ENCODE measurements at regions not wholly inside any gene's neighbourhood (a gene's known extent, or its start where the extent isn't known, plus 50 kb on each side); places are given as distances from the start of the nearest gene placed in this dataset.

- H3K4me1 ChIP-seq (ENCODE audit: control insufficient read depth, insufficient read depth, low read length), result no peaks in the 10 kb centered on the region
- no peaks in the 10 kb centered on the region for H3K9me3 ChIP-seq (ENCODE audit: control insufficient read depth, insufficient read depth, low read depth, low read length)
- no peak overlapping the region for H3K9ac ChIP-seq (ENCODE audit: low read length)
- H3K27me3 ChIP-seq (ENCODE audit: control insufficient read depth, insufficient read depth, low read length), result no peaks in the 10 kb centered on the region
- H3K36me3 ChIP-seq (ENCODE audit: control insufficient read depth, insufficient read depth, low read length), result no peaks in the 10 kb centered on the region
- no peak overlapping the region for H3K4me3 ChIP-seq (ENCODE audit: low read depth, low read length)
- H3K27ac ChIP-seq (ENCODE audit: low read depth, low read length), result no peak overlapping the region
Observed at GRCh38 chr15:39486621-39487457, 94.0 kb upstream of the THBS1 start.

GRCh38 chr15:39487458-39487735 lies 93.5 kb upstream of the THBS1 start:
- no peaks in the 10 kb centered on the region for H3K36me3 ChIP-seq (ENCODE audit: control insufficient read depth, insufficient read depth, low read length)
- H3K9ac ChIP-seq (ENCODE audit: low read length), result no peak overlapping the region
- H3K27ac ChIP-seq (ENCODE audit: low read depth, low read length), result no peak overlapping the region
- H3K4me1 ChIP-seq (ENCODE audit: control insufficient read depth, insufficient read depth, low read length), result no peaks in the 10 kb centered on the region
- H3K27me3 ChIP-seq (ENCODE audit: control insufficient read depth, insufficient read depth, low read length), result no peaks in the 10 kb centered on the region
- no peaks in the 10 kb centered on the region for H3K9me3 ChIP-seq (ENCODE audit: control insufficient read depth, insufficient read depth, low read depth, low read length)
- no peak overlapping the region for H3K4me3 ChIP-seq (ENCODE audit: low read depth, low read length)

GRCh38 chr15:39488516-39488915 lies 92.4 kb upstream of the THBS1 start:
- H3K4me1 ChIP-seq (ENCODE audit: control insufficient read depth, insufficient read depth, low read length), result no peaks in the 10 kb centered on the region
- no peaks in the 10 kb centered on the region for H3K36me3 ChIP-seq (ENCODE audit: control insufficient read depth, insufficient read depth, low read length)
- H3K27ac ChIP-seq (ENCODE audit: low read depth, low read length), result no peak overlapping the region
- no peak overlapping the region for H3K4me3 ChIP-seq (ENCODE audit: low read depth, low read length)
- H3K27me3 ChIP-seq (ENCODE audit: control insufficient read depth, insufficient read depth, low read length), result no peaks in the 10 kb centered on the region
- H3K9ac ChIP-seq (ENCODE audit: low read length), result no peak overlapping the region
- H3K9me3 ChIP-seq (ENCODE audit: control insufficient read depth, insufficient read depth, low read depth, low read length), result no peaks in the 10 kb centered on the region

GRCh38 chr15:39488961-39489360 lies 91.9 kb upstream of the THBS1 start:
- H3K4me3 ChIP-seq (ENCODE audit: low read depth, low read length), result no peak overlapping the region
- no peaks in the 10 kb centered on the region for H3K4me1 ChIP-seq (ENCODE audit: control insufficient read depth, insufficient read depth, low read length)
- H3K27ac ChIP-seq (ENCODE audit: low read depth, low read length), result no peak overlapping the region
- no peak overlapping the region for H3K9ac ChIP-seq (ENCODE audit: low read length)
- no peaks in the 10 kb centered on the region for H3K9me3 ChIP-seq (ENCODE audit: control insufficient read depth, insufficient read depth, low read depth, low read length)
- no peaks in the 10 kb centered on the region for H3K27me3 ChIP-seq (ENCODE audit: control insufficient read depth, insufficient read depth, low read length)
- no peaks in the 10 kb centered on the region for H3K36me3 ChIP-seq (ENCODE audit: control insufficient read depth, insufficient read depth, low read length)

GRCh38 chr15:39491115-39491885 lies 89.6 kb upstream of the THBS1 start:
- no peak overlapping the region for H3K4me3 ChIP-seq (ENCODE audit: low read depth, low read length)
- no peak overlapping the region for H3K9ac ChIP-seq (ENCODE audit: low read length)
- no peaks in the 10 kb centered on the region for H3K36me3 ChIP-seq (ENCODE audit: control insufficient read depth, insufficient read depth, low read length)
- H3K4me1 ChIP-seq (ENCODE audit: control insufficient read depth, insufficient read depth, low read length), result no peaks in the 10 kb centered on the region
- H3K27ac ChIP-seq (ENCODE audit: low read depth, low read length), result no peak overlapping the region
- H3K27me3 ChIP-seq (ENCODE audit: control insufficient read depth, insufficient read depth, low read length), result no peaks in the 10 kb centered on the region
- H3K9me3 ChIP-seq (ENCODE audit: control insufficient read depth, insufficient read depth, low read depth, low read length), result no peaks in the 10 kb centered on the region

- Histone ChIP-seq H3K9ac (ENCODE audit: low read length) (no peak overlapping the region), H3K9me3 (ENCODE audit: control insufficient read depth, insufficient read depth, low read depth, low read length) (no peaks in the 10 kb centered on the region), H3K4me1 (ENCODE audit: control insufficient read depth, insufficient read depth, low read length) (no peaks in the 10 kb centered on the region), H3K27ac (ENCODE audit: low read depth, low read length) (no peak overlapping the region), H3K4me3 (ENCODE audit: low read depth, low read length) (no peak overlapping the region), H3K36me3 (ENCODE audit: control insufficient read depth, insufficient read depth, low read length) (no peaks in the 10 kb centered on the region), H3K27me3 (ENCODE audit: control insufficient read depth, insufficient read depth, low read length) (no peaks in the 10 kb centered on the region)
Observed at GRCh38 chr15:39491886-39492490, 88.9 kb upstream of the THBS1 start.

GRCh38 chr15:39493424-39494067 lies 87.3 kb upstream of the THBS1 start:
- H3K4me3 ChIP-seq (ENCODE audit: low read depth, low read length), result no peak overlapping the region
- H3K27me3 ChIP-seq (ENCODE audit: control insufficient read depth, insufficient read depth, low read length), result no peaks in the 10 kb centered on the region

GRCh38 chr15:39494462-39494861 lies 86.4 kb upstream of the THBS1 start:
- Histone ChIP-seq H3K36me3 (ENCODE audit: control insufficient read depth, insufficient read depth, low read length) (no peaks in the 10 kb centered on the region), H3K4me1 (ENCODE audit: control insufficient read depth, insufficient read depth, low read length) (no peaks in the 10 kb centered on the region), H3K27ac (ENCODE audit: low read depth, low read length) (no peak overlapping the region), H3K9me3 (ENCODE audit: control insufficient read depth, insufficient read depth, low read depth, low read length) (no peaks in the 10 kb centered on the region), H3K4me3 (ENCODE audit: low read depth, low read length) (no peak overlapping the region), H3K27me3 (ENCODE audit: control insufficient read depth, insufficient read depth, low read length) (no peaks in the 10 kb centered on the region), H3K9ac (ENCODE audit: low read length) (no peak overlapping the region)

More at GRCh38 chr15:39493424-39494067, 87.3 kb upstream of the THBS1 start:
- Histone ChIP-seq H3K4me1 (ENCODE audit: control insufficient read depth, insufficient read depth, low read length) (no peaks in the 10 kb centered on the region), H3K9me3 (ENCODE audit: control insufficient read depth, insufficient read depth, low read depth, low read length) (no peaks in the 10 kb centered on the region), H3K9ac (ENCODE audit: low read length) (no peak overlapping the region), H3K27ac (ENCODE audit: low read depth, low read length) (no peak overlapping the region), H3K36me3 (ENCODE audit: control insufficient read depth, insufficient read depth, low read length) (no peaks in the 10 kb centered on the region)

GRCh38 chr15:39495871-39496840 lies 84.7 kb upstream of the THBS1 start:
- H3K27ac ChIP-seq (ENCODE audit: low read depth, low read length), result no peak overlapping the region
- no peaks in the 10 kb centered on the region for H3K4me1 ChIP-seq (ENCODE audit: control insufficient read depth, insufficient read depth, low read length)
- H3K4me3 ChIP-seq (ENCODE audit: low read depth, low read length), result no peak overlapping the region
- H3K27me3 ChIP-seq (ENCODE audit: control insufficient read depth, insufficient read depth, low read length), result no peaks in the 10 kb centered on the region
- H3K9ac ChIP-seq (ENCODE audit: low read length), result no peak overlapping the region
- H3K36me3 ChIP-seq (ENCODE audit: control insufficient read depth, insufficient read depth, low read length), result no peaks in the 10 kb centered on the region
- H3K9me3 ChIP-seq (ENCODE audit: control insufficient read depth, insufficient read depth, low read depth, low read length), result no peaks in the 10 kb centered on the region

- no peaks in the 10 kb centered on the region for H3K9me3 ChIP-seq (ENCODE audit: control insufficient read depth, insufficient read depth, low read depth, low read length)
- H3K4me1 ChIP-seq (ENCODE audit: control insufficient read depth, insufficient read depth, low read length), result no peaks in the 10 kb centered on the region
- no peak overlapping the region for H3K4me3 ChIP-seq (ENCODE audit: low read depth, low read length)
- H3K27me3 ChIP-seq (ENCODE audit: control insufficient read depth, insufficient read depth, low read length), result no peaks in the 10 kb centered on the region
- no peak overlapping the region for H3K9ac ChIP-seq (ENCODE audit: low read length)
- H3K36me3 ChIP-seq (ENCODE audit: control insufficient read depth, insufficient read depth, low read length), result no peaks in the 10 kb centered on the region
- no peak overlapping the region for H3K27ac ChIP-seq (ENCODE audit: low read depth, low read length)
Observed at GRCh38 chr15:39497016-39497758, 83.7 kb upstream of the THBS1 start.

All from HUES6 (cell line).